NOMO-1 treated with dmso at 0.1 percent for 144 hours (cell line): ENCODE measurements at regions not wholly inside any gene's neighbourhood (a gene's known extent, or its start where the extent isn't known, plus 50 kb on each side); places are given as distances from the start of the nearest gene placed in this dataset.
"Not testable (repeated sequence)": the region's sequence is repeated elsewhere in the genome, so short reads cannot be mapped to it uniquely, and the experiment has no call there.

Experiments
- DNase-seq: peaks from one replicate; lab custom pipeline; 2025; ENCODE audit not compliant: unreplicated experiment; lab: John Stamatoyannopoulos, UW

DNA sequence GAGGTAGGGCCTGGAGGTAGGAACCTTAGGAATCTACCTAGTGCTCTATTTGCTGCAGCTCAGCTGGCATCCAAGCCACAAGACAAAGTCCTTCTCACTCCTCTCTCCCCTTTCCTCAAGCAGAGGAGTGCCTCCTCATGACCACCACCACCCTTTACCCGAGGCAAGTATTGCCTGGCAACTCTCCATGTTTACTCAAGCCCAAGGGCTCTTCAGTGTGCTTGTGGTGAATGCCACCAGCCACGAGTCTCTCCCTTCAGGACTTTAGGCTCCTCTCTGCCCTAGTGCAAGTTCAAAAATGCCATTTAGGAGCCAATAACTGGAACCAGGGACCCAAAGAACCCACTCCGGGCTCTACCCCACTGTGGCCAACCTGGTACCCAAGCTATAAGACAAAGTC, 514.5 kb upstream of the RGMB start:
- DNase-seq, result no peak

DNA sequence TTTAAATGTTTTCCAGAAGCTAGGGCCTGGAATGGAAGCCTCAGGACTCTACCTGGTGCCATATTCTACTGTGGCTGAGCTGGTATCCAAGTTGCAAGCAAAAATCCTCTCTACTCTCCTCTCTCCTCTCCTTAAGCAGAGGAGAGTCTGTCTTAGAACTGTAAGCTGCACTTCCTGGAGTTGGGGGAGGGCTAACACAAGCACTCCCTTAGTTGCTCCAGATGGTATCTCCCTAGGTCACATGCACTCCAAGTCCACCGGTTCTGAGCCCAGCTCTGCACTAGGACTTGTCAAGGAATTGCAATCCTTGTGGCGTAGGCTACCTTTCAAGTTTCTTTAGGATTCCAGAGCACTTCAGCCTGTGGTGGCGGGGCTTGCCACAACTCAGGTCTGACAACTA, 513.9 kb upstream of the RGMB start:
- no peak for DNase-seq

DNA sequence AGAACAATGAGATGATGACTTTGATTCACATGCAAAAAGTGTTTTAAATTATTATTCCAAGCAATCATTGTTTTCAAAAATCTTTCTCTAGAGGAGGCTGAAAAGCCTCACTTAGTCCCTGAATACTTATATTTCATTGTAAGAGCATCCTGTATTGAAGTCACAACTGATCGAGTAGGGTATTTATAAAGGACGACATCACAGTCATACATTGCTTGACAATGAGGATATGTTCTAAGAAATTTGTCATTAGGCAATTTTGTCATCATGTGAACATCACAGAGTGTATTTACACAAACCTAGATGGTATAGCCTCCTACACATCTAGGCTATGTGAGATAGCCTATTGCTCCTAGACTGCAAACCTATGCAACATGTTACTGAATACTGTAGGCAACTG, 510.4 kb upstream of the RGMB start:
- no peak for DNase-seq

DNA sequence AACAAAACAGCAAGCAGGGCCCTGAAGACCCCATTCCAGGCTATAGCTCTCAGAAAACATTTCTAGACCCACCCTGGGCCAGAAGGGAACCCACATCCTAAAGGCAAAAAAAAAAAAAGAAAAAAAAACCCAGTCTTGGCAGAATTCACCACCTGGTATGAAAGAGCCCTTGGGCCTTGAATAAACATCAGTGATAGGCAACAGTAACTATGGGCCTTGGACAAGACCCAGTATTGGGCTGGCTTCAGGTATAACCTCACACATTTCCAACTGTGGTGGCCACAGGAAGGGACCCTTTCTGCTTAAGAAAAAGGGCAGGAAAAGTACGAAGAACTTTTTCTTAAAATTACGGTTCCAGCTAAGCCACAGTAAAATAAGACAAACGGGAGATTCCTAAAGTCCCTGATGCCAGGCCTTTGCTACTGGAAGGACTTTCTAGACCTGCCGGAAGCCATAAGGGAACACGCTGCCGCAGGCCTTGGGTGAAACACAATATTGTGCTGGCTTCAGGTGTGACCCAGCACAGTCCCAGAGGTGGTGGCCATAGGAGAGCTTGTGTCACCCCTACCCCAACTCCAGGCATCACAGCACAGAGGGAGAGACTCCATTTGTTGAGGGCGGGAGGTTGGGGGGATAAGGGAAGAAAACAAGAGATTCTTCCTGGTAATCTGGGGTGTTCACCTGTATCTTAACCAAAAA, 505.2 kb upstream of the RGMB start:
- no peak for DNase-seq

DNA sequence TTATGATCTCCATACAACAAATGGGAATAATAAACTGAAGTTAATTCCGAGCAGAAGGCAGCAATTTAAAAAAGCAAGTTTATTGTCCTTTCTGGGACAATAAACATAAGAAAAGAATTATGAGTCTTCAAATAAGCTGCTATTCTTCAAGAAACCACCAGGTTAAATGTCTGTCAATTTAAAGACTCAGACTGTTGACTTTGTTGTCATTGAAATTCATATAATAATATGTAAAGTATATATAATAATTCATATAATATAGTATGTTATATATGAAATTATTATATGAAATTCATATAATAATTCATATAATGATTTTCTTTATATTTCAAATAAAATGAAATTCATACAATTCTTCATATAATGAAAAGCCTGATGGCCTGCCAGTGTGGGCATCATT, 497.5 kb upstream of the RGMB start:
- DNase-seq, result no peak

DNA sequence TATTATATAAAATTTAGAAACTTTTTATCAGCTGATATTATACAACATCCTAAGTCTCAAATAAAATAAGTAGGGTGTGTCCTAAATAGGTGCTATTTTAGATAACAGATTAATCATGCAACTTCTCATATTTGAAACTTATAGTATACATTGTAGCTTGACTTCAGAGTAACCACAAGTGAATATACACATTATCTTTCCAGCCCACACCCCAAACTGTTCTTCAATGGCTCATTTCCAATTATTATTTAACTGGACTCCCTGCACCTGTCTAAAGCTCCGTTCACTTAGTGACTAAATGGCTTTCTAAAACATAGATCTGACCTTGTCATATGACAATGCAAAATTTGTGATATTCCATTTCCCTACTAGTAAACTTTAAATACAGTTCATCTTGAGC, 490.9 kb upstream of the RGMB start:
- DNase-seq, result no peak

DNA sequence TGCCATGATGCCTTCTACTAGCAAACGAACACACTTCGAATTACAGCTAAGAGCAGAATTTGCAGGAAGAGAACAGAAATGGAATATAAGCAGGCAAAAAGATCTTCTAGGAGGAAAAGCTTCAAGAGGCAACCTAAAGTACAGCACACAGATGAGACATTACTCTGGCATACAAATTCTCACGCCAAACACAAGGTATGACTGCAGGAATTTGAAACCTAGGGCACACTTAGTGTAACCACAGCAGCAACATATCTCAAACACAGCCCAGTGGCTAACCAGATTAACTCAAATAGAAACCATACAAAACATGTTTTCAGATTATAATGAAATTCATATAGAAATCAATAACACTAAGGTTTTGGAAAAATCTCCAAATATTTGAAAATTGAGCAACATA, 481.0 kb upstream of the RGMB start:
- DNase-seq, result no peak

DNA sequence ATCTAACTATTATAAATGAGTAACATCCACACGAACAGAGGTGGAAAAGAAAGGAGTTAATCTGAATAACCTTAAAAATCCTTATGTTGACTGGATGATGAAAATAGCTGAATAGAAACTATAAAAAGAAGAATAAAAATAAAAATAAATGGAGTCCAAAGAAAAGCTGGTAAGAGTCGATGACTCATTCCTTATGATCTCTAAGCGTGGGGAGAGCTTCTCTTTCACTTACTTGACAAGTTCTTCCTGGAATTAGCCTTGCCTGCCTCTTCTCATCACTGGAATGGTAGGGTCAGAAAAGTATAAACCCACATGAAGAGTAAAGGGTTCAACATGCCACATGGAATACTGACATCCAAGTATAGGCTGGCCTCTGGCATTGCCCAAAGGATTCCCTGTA, 477.0 kb upstream of the RGMB start:
- no peak for DNase-seq

DNA sequence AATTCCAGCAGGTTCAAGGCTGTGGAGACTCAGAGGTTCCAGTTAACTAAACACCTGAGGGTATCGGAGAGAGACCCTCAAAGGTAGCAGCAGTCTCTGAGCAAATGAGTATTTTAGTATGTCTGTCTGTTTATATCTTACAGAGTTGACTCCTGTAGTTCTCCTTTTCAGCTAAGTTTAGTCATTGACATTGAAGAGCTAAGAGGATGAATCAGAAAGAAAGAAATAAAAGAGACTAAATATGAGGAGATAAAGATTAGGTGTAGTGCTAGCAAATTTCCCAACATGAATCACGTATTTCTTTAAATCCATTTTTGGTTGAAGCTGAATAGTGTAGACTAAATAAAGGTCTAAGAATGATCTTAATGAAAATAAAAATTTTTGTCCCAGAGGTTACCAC, 474.0 kb upstream of the RGMB start:
- DNase-seq, result no peak

DNA sequence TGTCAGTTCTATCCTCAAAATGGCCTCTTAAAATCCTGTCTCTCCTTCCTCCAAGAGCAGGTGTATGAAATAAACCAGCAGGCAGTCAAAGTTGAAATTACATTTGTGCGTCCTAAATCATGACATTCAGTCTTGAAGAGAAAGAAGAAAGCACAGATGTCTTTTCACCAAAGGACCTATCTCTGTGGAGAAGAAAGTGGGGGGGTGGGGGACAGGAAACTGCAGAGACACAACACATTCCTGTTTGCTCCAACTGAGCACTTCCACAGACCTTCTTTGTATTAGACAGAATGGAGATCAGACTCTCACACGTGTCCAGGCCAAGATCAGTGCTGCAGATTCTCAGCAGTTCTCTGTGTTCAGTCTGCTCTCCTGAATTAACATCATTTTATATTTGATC, 471.9 kb upstream of the RGMB start:
- DNase-seq, result no peak

DNA sequence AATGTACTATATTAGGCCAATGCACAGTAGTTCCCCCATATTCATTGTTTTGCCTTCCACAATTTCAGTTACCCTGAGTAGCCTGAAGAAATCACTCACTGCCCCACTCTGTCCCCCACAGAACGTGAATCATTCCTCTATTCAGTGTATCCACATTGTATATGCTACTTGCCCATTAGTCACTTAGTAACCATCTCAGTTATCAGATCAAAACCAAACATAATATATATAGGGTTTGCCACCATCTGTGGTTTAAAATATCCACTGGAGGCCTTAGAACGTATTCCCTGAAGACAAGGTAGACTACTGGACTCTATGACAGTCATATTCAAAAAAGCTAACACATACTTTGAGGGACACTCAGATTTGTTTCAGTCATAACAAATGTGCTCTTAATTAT, 465.7 kb upstream of the RGMB start:
- no peak for DNase-seq

DNA sequence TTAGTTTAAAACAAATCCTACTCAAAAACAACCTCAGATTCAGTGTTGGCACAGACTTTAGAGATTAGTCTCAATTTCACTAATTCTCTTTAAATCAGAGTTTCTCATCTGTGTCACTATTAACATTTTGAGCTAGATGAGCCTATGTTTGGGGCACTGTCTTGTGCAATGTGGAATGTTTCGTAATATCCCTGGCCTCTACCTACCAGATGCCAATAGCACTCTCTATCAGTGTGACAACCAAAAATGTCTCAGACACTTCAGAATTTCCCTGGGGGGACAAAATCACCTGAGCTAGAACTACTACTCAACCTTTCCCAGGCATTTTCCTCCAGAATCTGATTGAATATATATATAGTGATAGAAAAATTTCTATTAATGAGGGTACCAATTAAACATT, 465.2 kb upstream of the RGMB start:
- no peak for DNase-seq

DNA sequence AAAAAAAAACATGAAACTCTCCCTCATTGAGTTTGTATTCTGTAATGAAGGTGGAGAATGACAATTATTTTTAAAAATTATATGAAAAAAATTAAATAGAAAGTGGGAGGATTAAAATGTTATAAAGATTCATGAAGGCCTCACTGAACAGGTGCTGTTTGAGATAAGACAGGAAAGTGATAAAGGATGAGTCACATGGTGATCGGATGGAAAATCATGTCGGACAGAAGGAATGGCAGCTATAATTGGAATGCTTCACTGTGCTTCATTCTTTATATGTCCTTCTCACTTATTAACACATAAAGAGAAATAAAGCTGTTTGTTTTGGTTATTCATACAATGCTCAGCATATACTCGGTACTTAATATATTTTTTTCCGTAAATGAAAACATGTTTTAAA, 464.5 kb upstream of the RGMB start:
- DNase-seq, result no peak

DNA sequence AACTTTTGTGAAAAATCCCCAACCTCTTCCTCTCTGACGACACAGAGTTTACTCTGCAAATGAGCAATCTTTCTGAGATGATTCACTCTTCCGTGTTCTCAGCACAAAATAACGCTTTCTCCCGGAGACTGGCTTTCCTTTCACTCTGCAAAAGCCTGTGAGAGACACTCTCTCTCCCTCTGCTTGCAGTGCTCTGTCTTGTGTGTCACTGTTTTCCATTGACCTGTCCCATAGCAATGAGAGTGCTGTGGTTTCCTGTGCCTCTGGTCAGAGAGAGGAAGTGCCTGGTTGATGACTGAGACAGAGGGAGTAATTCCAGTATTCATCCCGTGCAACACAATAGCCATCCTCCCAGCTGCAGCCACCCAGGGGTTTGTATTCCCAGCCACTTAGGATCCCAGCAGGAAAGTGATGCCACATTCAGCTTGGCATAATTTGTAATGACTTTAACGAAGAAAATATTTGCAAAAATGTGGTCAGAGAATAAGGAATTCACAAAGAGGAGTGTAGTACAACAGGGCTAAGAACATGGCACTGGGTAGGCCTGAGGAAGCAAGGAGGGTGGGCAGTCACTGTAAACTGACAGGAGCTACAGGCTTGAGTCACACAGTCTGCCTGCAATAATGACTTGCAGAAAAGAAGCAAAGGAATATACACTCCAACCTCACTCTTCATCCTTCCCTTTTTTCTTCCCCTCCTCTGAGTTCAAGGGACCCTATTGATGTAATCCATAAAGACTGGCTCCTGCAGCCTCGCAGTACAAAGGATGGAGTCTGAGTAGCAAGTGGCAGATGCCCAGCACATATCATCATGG, 463.5 kb upstream of the RGMB start:
- DNase-seq, result peak; percentile 50

DNA sequence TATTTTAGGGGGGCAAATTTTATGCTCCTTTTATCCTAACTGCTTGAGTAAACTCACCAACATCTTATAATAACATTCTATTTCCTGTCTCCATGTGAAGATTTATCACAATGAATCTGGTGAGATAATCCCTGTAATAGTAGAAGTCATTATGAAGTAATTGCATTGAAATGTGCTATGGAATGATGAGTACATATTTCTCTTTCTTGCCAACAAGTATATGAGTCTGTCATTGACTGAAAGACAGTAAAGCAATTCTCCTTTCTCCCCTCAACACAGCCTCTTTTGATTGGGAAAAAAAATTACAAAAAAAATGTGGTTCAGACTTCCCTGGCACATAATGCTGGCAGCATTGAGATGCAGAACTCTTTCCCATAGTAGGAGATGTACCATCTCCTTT, 459.2 kb upstream of the RGMB start:
- no peak for DNase-seq

DNA sequence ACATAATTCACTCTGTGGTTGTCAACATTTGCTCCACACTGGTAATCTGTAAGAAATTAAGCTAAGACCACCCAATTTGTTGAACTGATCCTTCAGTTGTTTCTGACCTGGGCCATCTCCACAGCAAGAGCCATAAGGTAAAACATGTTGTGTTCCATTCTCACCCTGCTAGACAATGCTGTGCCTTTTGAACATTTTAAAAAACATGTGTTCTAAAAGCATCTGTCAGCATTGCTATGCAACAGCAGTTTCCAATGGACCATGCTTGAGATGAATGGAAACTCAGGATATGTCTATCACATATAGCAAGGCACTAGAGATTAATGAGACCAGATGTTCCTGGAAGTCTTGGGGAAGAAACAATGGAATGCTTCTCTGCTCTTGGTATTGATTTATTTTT, 455.1 kb upstream of the RGMB start:
- no peak for DNase-seq

DNA sequence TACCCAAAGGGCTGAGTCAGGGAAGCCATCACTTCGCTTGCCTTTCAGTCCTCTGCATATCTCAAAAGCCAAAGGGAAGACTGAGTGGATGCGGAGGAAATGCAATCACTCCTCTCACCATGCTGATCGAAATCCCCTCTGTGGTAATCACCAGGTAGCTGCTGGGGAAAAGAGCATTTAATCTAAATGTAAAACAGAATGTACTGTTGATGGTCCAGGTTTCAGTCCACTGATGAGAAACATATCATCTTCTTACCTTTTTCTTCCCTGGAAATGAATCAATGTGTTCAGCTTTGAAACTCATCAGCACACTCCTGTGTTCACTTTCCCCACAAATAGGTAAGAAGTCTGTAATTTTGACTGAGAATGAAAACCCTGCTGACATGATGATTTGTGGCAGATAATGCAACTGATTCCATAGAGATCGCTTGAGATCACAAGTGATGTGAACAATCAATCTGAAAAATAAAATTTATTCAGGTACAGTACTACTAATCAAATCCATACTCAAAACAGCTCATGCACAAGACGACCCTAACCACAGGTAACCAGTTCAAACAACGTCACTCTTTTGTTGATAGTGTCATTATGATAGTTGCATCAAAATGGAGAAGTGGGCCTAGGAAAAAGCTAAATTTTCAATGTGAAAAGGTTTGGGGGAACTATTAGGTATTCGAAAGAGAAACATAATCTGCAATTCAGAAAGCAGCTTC, 454.0 kb upstream of the RGMB start:
- DNase-seq, result no peak

DNA sequence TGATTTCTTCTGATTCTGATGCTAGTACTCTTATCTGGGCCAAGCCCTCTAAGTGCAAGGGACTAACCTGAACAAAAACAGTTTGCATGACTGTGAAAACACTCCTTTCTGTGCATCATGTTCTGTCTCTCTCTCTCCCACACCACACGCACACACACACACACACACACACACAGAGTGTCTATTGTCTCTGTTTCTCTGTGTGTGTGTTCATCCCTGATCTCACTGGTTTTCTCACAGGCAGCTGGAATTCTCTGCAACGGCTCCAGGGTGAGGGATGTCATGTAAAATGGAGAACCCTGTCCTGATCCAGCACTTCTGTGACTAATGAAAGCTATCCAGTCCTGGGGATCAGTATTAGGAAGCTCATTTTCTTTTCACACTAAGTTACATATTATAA, 453.1 kb upstream of the RGMB start:
- no peak for DNase-seq

DNA sequence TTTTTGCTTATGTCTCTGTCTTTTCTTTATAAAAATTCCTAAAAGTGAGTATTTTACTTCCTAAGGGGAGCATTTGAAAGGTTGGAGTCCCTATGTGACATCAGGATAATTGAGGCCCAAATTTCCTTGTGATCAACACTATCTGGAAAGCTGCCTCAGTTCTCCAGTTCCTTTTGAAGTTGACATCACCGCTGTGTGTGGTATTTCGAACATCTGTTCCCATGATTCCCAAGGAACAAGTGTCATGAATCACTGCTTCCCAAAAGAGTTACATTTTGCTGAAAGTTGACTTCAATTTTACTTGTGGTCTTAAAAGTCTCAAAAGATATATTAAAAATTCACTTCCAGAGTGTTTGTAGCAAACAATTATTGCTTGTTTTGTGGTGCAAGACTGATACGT, 452.1 kb upstream of the RGMB start:
- no peak for DNase-seq

DNA sequence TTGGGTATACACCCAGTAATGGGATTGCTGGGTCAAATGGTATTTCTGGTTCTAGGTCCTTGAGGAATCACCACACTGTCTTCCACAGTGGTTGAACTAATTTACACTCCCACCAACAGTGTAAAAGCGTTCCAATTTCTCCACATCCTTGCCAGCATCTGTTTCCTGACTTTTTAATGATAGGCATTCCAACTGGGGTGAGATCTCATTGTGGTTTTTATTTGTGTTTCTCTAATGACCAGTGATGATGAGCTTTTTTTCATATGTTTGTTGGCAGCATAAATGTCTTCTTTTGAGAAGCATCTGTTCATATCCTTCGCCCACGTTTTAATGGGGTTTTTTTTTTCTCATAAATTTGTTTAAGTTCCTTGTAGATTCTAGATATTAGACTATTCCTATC, 448.3 kb upstream of the RGMB start:
- not testable (repeated sequence) for DNase-seq

DNA sequence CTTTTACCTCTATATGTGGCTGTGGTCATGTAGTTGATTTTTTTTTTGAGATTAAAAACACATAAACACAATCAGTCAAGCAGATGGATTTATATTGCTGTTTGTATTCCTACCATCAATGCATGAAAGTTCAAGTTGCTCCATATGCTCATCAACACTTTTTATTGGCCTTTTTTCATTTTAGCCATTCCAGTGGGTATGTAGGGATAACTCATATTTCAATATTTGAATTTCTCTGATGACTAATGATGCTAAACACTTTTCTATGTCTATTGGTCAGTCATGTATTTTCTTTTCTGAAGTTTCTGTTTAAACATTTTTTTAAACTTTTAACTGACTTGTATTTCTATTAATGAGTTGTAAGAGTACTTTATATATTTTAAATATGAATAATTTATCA, 445.4 kb upstream of the RGMB start:
- DNase-seq, result no peak

DNA sequence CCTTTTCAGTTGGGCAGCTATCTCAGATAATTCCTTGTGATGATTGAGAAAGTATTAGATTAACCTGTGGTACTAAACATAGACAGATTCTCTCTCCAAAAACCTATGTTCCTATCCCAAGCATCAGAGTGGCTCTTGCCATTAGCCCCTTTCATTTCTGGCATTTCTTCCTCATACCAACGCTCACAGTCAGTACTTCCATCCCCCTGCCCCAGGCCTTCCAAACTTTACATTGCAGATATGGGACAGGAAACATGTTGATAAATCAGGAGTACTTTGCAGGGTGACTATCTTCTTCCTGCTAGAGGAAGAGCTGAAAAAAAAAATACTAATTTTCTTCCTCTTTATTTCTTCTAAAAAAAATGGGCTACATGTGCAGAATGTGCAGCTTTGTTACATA, 442.6 kb upstream of the RGMB start:
- DNase-seq, result no peak
